HEK293 (cell line): ENCODE measurements at regions not wholly inside any gene's neighbourhood (a gene's known extent, or its start where the extent isn't known, plus 50 kb on each side); places are given as distances from the start of the nearest gene placed in this dataset.

Source experiments
- CTCF ChIA-PET: fragments of 350-600 bp; formaldehyde crosslinking; extraction: SDS; loops from one replicate; lab custom pipeline; 2021; ENCODE audit warnings: antibody characterized with exemption; lab: Yijun Ruan, JAX
- POLR2A ChIA-PET: fragments of 300-600 bp; formaldehyde crosslinking; extraction: SDS; loops from one replicate; lab custom pipeline; 2020; ENCODE audit warnings: antibody characterized with exemption, inconsistent platforms; lab: Yijun Ruan, JAX
- H3K27ac ChIP-seq: fragments of 200-500 bp; sonication (Bioruptor generic); 2 replicates; pipeline ENCODE4 v1.5.1; 2014; ENCODE audit warnings: low read depth, low read length, control low read depth, inconsistent platforms; ENCODE audit errors: extremely low read depth
- H3K36me3 ChIP-seq, 2 experiments: fragments of 200-500 bp in 1 of 2; sonication (Bioruptor generic) in 1 of 2; 1 replicate in 1 of 2; 2 replicates in 1 of 2; pipeline ENCODE4 v1.5.1; 2014 to 2017; ENCODE audit warnings: inconsistent platforms in 2 of 2, low read length in 2 of 2; ENCODE audit not compliant: control insufficient read depth in 2 of 2, insufficient read depth in 1 of 2
- H3K4me1 ChIP-seq: fragments of 200-500 bp; sonication (Bioruptor generic); 2 replicates; pipeline ENCODE4 v1.5.1; 2014; ENCODE audit warnings: mild to moderate bottlenecking, low read length, inconsistent platforms; ENCODE audit not compliant: control insufficient read depth, insufficient read depth
- H3K4me3 ChIP-seq: 2 replicates; pipeline ENCODE4 v1.5.1; 2011; ENCODE audit warnings: low read depth, mild to moderate bottlenecking, control low read depth, low read length, moderate library complexity
- H3K9me3 ChIP-seq: fragments of 200-500 bp; sonication (Bioruptor generic); 2 replicates; pipeline ENCODE4 v1.5.1; 2014; ENCODE audit warnings: low read depth, low read length, inconsistent platforms; ENCODE audit not compliant: control insufficient read depth, insufficient read depth
- BCL6B ChIP-seq: fragments of 450-650 bp; formaldehyde crosslinking; IDR thresholded peaks from 2 replicates; pipeline ENCODE4 v1.5.1; 2017; ENCODE audit warnings: missing biosample characterization, missing genetic modification characterization
- GLI4 ChIP-seq: fragments of 450-650 bp; formaldehyde crosslinking; IDR thresholded peaks from 2 replicates; pipeline ENCODE4 v1.5.1; 2016; ENCODE audit warnings: missing biosample characterization, missing genetic modification characterization
- KLF1 ChIP-seq: fragments of 450-650 bp; formaldehyde crosslinking; IDR thresholded peaks from 2 replicates; pipeline ENCODE4 v1.5.1; 2016; ENCODE audit warnings: missing biosample characterization, missing genetic modification characterization
- SP2 ChIP-seq: fragments of 450-650 bp; formaldehyde crosslinking; IDR thresholded peaks from 2 replicates; pipeline ENCODE4 v1.5.1; 2016; ENCODE audit warnings: missing biosample characterization, missing genetic modification characterization
- ZBTB26 ChIP-seq: fragments of 450-650 bp; formaldehyde crosslinking; optimal IDR thresholded peaks from 2 replicates; pipeline ENCODE3; 2016; ENCODE audit warnings: missing biosample characterization, mild to moderate bottlenecking, missing genetic modification characterization
- ZFP3 ChIP-seq: fragments of 450-650 bp; formaldehyde crosslinking; IDR thresholded peaks from 2 replicates; pipeline ENCODE4 v1.5.1; 2016; ENCODE audit warnings: low read depth, missing biosample characterization, missing genetic modification characterization
- ZNF112 ChIP-seq: fragments of 450-650 bp; formaldehyde crosslinking; IDR thresholded peaks from 2 replicates; pipeline ENCODE4 v1.5.0; 2017; ENCODE audit warnings: missing biosample characterization, missing genetic modification characterization
- ZNF23 ChIP-seq: fragments of 450-650 bp; formaldehyde crosslinking; IDR thresholded peaks from 2 replicates; pipeline ENCODE4 v1.5.1; 2016; ENCODE audit warnings: missing biosample characterization, missing genetic modification characterization, borderline replicate concordance
- ZNF239 ChIP-seq: fragments of 450-650 bp; formaldehyde crosslinking; IDR thresholded peaks from 2 replicates; pipeline ENCODE4 v1.5.1; 2016; ENCODE audit warnings: missing biosample characterization, missing genetic modification characterization
- ZNF24 ChIP-seq: fragments of 450-650 bp; formaldehyde crosslinking; IDR thresholded peaks from 2 replicates; pipeline ENCODE4 v1.5.1; 2016; ENCODE audit warnings: missing biosample characterization, missing genetic modification characterization
- ZNF274 ChIP-seq, 2 experiments: fragments of 200-500 bp in 1 of 2; fragments of 450-650 bp in 1 of 2; sonication (Bioruptor generic) in 1 of 2; formaldehyde crosslinking in 1 of 2; IDR thresholded peaks; 2 replicates each; pipeline versions ENCODE4 v1.5.1 to v1.6.1; 2014 to 2016; ENCODE audit warnings: borderline replicate concordance in 1 of 2, inconsistent platforms in 1 of 2, low read length in 1 of 2, missing biosample characterization in 1 of 2, missing genetic modification characterization in 1 of 2
- ZNF354C ChIP-seq: fragments of 450-650 bp; formaldehyde crosslinking; IDR thresholded peaks from 2 replicates; pipeline ENCODE4 v1.5.1; 2016; ENCODE audit warnings: missing biosample characterization, missing genetic modification characterization, low read depth, borderline replicate concordance
- ZNF404 ChIP-seq: fragments of 450-650 bp; formaldehyde crosslinking; IDR thresholded peaks from 2 replicates; pipeline ENCODE4 v1.5.1; 2017; ENCODE audit warnings: missing biosample characterization, missing genetic modification characterization
- ZNF423 ChIP-seq: fragments of 450-650 bp; formaldehyde crosslinking; IDR thresholded peaks from 2 replicates; pipeline ENCODE4 v1.5.1; 2016; ENCODE audit warnings: missing biosample characterization, missing genetic modification characterization
- ZNF501 ChIP-seq: fragments of 450-650 bp; formaldehyde crosslinking; IDR thresholded peaks from 2 replicates; pipeline ENCODE4 v1.5.1; 2016; ENCODE audit warnings: missing biosample characterization, missing genetic modification characterization
- ZNF561 ChIP-seq: fragments of 450-650 bp; IDR thresholded peaks from 2 replicates; pipeline ENCODE4 v1.5.1; 2018; ENCODE audit warnings: missing biosample characterization, missing genetic modification characterization, borderline replicate concordance
- ZNF610 ChIP-seq: fragments of 450-650 bp; formaldehyde crosslinking; IDR thresholded peaks from 2 replicates; pipeline ENCODE4 v1.5.1; 2016; ENCODE audit warnings: missing biosample characterization, missing genetic modification characterization, borderline replicate concordance
- ZNF626 ChIP-seq: fragments of 450-650 bp; sonication (Bioruptor Pico); formaldehyde crosslinking; IDR thresholded peaks from 2 replicates; pipeline ENCODE4 v1.5.1; 2018; ENCODE audit warnings: missing biosample characterization, missing genetic modification characterization, inconsistent platforms
- ZNF658 ChIP-seq: fragments of 450-650 bp; formaldehyde crosslinking; IDR thresholded peaks from 2 replicates; pipeline ENCODE4; 2016; ENCODE audit warnings: missing biosample characterization, missing genetic modification characterization
- ZSCAN5A ChIP-seq: fragments of 450-650 bp; formaldehyde crosslinking; IDR thresholded peaks from 2 replicates; pipeline ENCODE4 v1.5.1; 2016; ENCODE audit warnings: missing biosample characterization, missing genetic modification characterization
- TF ChIP-seq, protein P1 (sequence below): fragments of 450-650 bp; formaldehyde crosslinking; IDR thresholded peaks from 2 replicates; pipeline ENCODE4 v1.5.1; 2016; ENCODE audit warnings: missing biosample characterization, missing genetic modification characterization

DNA sequence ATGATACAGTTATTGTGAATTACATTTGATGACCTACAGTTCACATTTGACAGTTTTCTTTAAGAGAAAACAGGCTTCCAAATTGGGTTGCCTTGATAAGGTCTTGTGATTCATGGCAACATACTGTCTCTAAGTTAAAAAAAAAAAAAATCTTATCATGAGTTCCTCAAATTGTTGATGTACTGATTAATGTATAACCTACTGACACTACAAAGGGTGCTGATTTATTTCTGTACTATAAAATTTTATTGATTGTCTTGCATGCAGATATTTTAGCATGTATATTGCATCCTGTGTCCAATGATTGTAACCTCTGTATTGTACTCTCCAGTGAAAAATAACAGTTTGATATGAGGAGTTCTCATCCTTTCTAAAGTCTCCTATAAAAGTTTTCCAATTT, 197.3 kb upstream of the IVNS1ABP start:
- POLR2A ChIA-PET, result interaction anchor here (0.7 kb wide), 1 partner anchor 197 kb away, joined by 3 read pairs; the partner anchor contains the start of gene IVNS1ABP
- Histone ChIP-seq H3K4me1 (no peaks in the 10 kb centered on the region), H3K27ac (no peak overlapping the region), H3K36me3 (no peaks in the 10 kb centered on the region), H3K4me3 (no peak overlapping the region)
- CTCF ChIA-PET, result interaction anchor here (0.7 to 2.7 kb wide), 2 partner anchors 45 to 82 kb away, joined by 3 to 8 read pairs; no protein-coding TSS in a partner anchor
- TF ChIP-seq KLF1 (tag by site-specific recombination) (no peak), ZSCAN5A (tag by site-specific recombination) (no peak), SP2 (tag by site-specific recombination) (no peak), ZNF23 (tag by site-specific recombination) (no peak), ZNF112 (no peak), ZNF501 (tag by site-specific recombination) (no peak), ZNF24 (tag by site-specific recombination) (no peak), BCL6B (no peak), ZNF274 (IDR thresholded peaks at IDR 0.05; ENCODE audit: low read length) (no peak), ZNF274 (tag by site-specific recombination; IDR thresholded peaks at IDR 0.05; ENCODE audit: borderline replicate concordance) (no peak), ZNF239 (tag by site-specific recombination) (no peak), ZNF658 (tag by site-specific recombination) (no peak), ZNF626 (tag by site-specific recombination) (no peak), ZNF561 (tag by site-specific recombination) (no peak), ZNF610 (tag by site-specific recombination) (no peak), GLI4 (tag by site-specific recombination) (no peak), ZBTB26 (no peak)
- TF ChIP-seq, protein P1, sequence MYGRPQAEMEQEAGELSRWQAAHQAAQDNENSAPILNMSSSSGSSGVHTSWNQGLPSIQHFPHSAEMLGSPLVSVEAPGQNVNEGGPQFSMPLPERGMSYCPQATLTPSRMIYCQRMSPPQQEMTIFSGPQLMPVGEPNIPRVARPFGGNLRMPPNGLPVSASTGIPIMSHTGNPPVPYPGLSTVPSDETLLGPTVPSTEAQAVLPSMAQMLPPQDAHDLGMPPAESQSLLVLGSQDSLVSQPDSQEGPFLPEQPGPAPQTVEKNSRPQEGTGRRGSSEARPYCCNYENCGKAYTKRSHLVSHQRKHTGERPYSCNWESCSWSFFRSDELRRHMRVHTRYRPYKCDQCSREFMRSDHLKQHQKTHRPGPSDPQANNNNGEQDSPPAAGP (tag by site-specific recombination), result no peak
- TF ChIP-seq, all 188 proteins: peak for 0
- no peaks in the 10 kb centered on the region for H3K9me3 ChIP-seq

- CTCF ChIA-PET, result no interaction called here
- Histone ChIP-seq H3K4me1 (no peaks in the 10 kb centered on the region), H3K36me3 (no peaks in the 10 kb centered on the region), H3K9me3 (no peaks in the 10 kb centered on the region), H3K27ac (no peak overlapping the region), H3K4me3 (no peak overlapping the region)
- TF ChIP-seq ZFP3 (tag by site-specific recombination), result no peak
- no peak for TF ChIP-seq ZNF423 (tag by site-specific recombination)
- TF ChIP-seq ZNF404 (tag by site-specific recombination), result no peak
- no peak for TF ChIP-seq ZNF354C (tag by site-specific recombination)
- POLR2A ChIA-PET, result no interaction called here
Observed at GRCh38 chr1:185512442-185512841, 195.4 kb upstream of the IVNS1ABP start.
